IMR-90 (cell line): ENCODE measurements at regions not wholly inside any gene's neighbourhood (a gene's known extent, or its start where the extent isn't known, plus 50 kb on each side); places are given as distances from the start of the nearest gene placed in this dataset.

Experiments used
- ATAC-seq: fragments of 200-7000 bp; cut with Tn5 transposase; 2 replicates; pipeline ENCODE4 v1.9.1; 2020; ENCODE audit warnings: low read depth, mild to moderate bottlenecking, moderate library complexity
- BruUV-seq: library from RNA; stranded (reverse); fragments of 400-500 nt; replicated peaks from 2 replicates; lab custom pipeline; 2021; lab: Mats Ljungman, UMichigan
- CTCF ChIA-PET: fragments of 300-600 bp; formaldehyde crosslinking; extraction: SDS; loops from one replicate; lab custom pipeline; 2021; ENCODE audit warnings: antibody characterized with exemption; lab: Yijun Ruan, JAX
- POLR2A ChIA-PET: fragments of 300-600 bp; sonication (Branson Sonifier 250); formaldehyde crosslinking; loops from one replicate; lab custom pipeline; 2022; ENCODE audit warnings: antibody characterized with exemption; ENCODE audit not compliant: unreplicated experiment; lab: Charles Lee
- DNase-seq: peaks from one replicate; pipeline ENCODE4 v3.0.0; 2013
- H2AFZ ChIP-seq: replicated peaks from 2 replicates; pipeline ENCODE3; 2013; ENCODE audit warnings: low read length, mild to moderate bottlenecking; ENCODE audit not compliant: poor library complexity
- H2AK5ac ChIP-seq: 2 replicates; pipeline ENCODE4 v1.6.1; 2013; ENCODE audit warnings: low read depth, low read length, inconsistent platforms
- H2AK9ac ChIP-seq: replicated peaks from 2 replicates; pipeline ENCODE3; 2013; ENCODE audit warnings: mild to moderate bottlenecking, low read depth, low read length, moderate library complexity; ENCODE audit not compliant: poor library complexity
- H2BK120ac ChIP-seq: 2 replicates; pipeline ENCODE4 v1.6.1; 2013; ENCODE audit warnings: low read depth, low read length, inconsistent platforms
- H2BK15ac ChIP-seq: 3 replicates; pipeline ENCODE4 v1.6.1; 2013; ENCODE audit warnings: low read depth, low read length, inconsistent platforms
- H2BK20ac ChIP-seq: 2 replicates; pipeline ENCODE4 v1.6.1; 2013; ENCODE audit warnings: low read depth, mild to moderate bottlenecking, inconsistent platforms, low read length, moderate library complexity
- H2BK5ac ChIP-seq: 2 replicates; pipeline ENCODE4 v1.6.1; 2013; ENCODE audit warnings: mild to moderate bottlenecking, low read depth, low read length, inconsistent platforms; ENCODE audit not compliant: poor library complexity, severe bottlenecking
- H3K14ac ChIP-seq: replicated peaks from 2 replicates; pipeline ENCODE4 v1.6.1; 2013; ENCODE audit warnings: low read depth, low read length, inconsistent platforms
- H3K18ac ChIP-seq: 2 replicates; pipeline ENCODE4 v1.6.1; 2013; ENCODE audit warnings: low read depth, low read length, control low read depth
- H3K23ac ChIP-seq: 2 replicates; pipeline ENCODE4 v1.6.1; 2013; ENCODE audit warnings: low read depth, low read length, inconsistent platforms
- H3K27ac ChIP-seq: 2 replicates; pipeline ENCODE4 v1.5.1; 2013; ENCODE audit warnings: mild to moderate bottlenecking, control low read depth, low read length; ENCODE audit not compliant: insufficient read depth
- H3K27me3 ChIP-seq: 2 replicates; pipeline ENCODE4 v1.6.1; 2013; ENCODE audit warnings: low read length; ENCODE audit not compliant: control insufficient read depth, insufficient read depth
- H3K36me3 ChIP-seq: 2 replicates; pipeline ENCODE4 v1.6.1; 2013; ENCODE audit warnings: low read length, mixed read lengths; ENCODE audit not compliant: control insufficient read depth, insufficient read depth
- H3K4ac ChIP-seq: 2 replicates; pipeline ENCODE4 v1.6.1; 2013; ENCODE audit warnings: low read depth, low read length, inconsistent platforms
- H3K4me1 ChIP-seq: 2 replicates; pipeline ENCODE4 v1.6.1; 2013; ENCODE audit warnings: low read length, mixed read lengths; ENCODE audit not compliant: control insufficient read depth, insufficient read depth
- H3K4me2 ChIP-seq: 2 replicates; pipeline ENCODE4 v1.6.1; 2013; ENCODE audit warnings: low read depth, mild to moderate bottlenecking, control low read depth, low read length, moderate library complexity
- H3K4me3 ChIP-seq: 2 replicates; pipeline ENCODE4 v1.5.1; 2013; ENCODE audit warnings: low read depth, mild to moderate bottlenecking, control low read depth, low read length, moderate library complexity; ENCODE audit not compliant: insufficient read depth
- H3K56ac ChIP-seq: 2 replicates; pipeline ENCODE4 v1.6.1; 2013; ENCODE audit warnings: low read length, inconsistent platforms; ENCODE audit not compliant: insufficient read depth; ENCODE audit errors: extremely low read depth
- H3K79me1 ChIP-seq, 2 experiments: 2 replicates each; pipeline ENCODE4 v1.6.1; 2013; ENCODE audit warnings: low read length in 2 of 2, inconsistent platforms in 1 of 2, low read depth in 1 of 2
- H3K9ac ChIP-seq: 2 replicates; pipeline ENCODE4 v1.6.1; 2013; ENCODE audit warnings: low read depth, low read length, control low read depth
- H3K9me1 ChIP-seq: 2 replicates; pipeline ENCODE4 v1.6.1; 2013; ENCODE audit warnings: low read length, inconsistent platforms; ENCODE audit not compliant: insufficient read depth
- H3K9me3 ChIP-seq: 2 replicates; pipeline ENCODE4 v1.6.1; 2013; ENCODE audit warnings: low read length; ENCODE audit not compliant: control insufficient read depth, insufficient read depth
- H4K20me1 ChIP-seq: 2 replicates; pipeline ENCODE4 v1.6.1; 2013; ENCODE audit warnings: low read length, inconsistent platforms; ENCODE audit not compliant: insufficient read depth
- H4K5ac ChIP-seq: 2 replicates; pipeline ENCODE4 v1.6.1; 2013; ENCODE audit warnings: mild to moderate bottlenecking, low read depth, low read length, control low read depth
- H4K8ac ChIP-seq, 2 experiments: 2 replicates each; pipeline ENCODE4 v1.6.1; 2013; ENCODE audit warnings: low read depth in 2 of 2, low read length in 2 of 2, control low read depth in 1 of 2, inconsistent platforms in 1 of 2
- H4K91ac ChIP-seq: 2 replicates; pipeline ENCODE4 v1.6.1; 2013; ENCODE audit warnings: low read depth, low read length, inconsistent platforms; ENCODE audit not compliant: insufficient read depth
- CEBPB ChIP-seq: IDR thresholded peaks from 2 replicates; pipeline ENCODE4 v1.6.1; 2012; ENCODE audit warnings: low read depth, low read length, improper control_type of control experiment
- CHD1 ChIP-seq: IDR thresholded peaks from 2 replicates; pipeline ENCODE4 v1.6.1; 2012; ENCODE audit warnings: low read depth, low read length, improper control_type of control experiment
- FOS ChIP-seq: fragments of 150-350 bp; IDR thresholded peaks from 2 replicates; pipeline ENCODE4 v1.6.1; 2016; ENCODE audit warnings: low read depth, low read length
- POLR2A ChIP-seq: IDR thresholded peaks from 2 replicates; pipeline ENCODE4 v1.6.1; 2012; ENCODE audit warnings: mild to moderate bottlenecking, low read depth, low read length
- RFX5 ChIP-seq: IDR thresholded peaks from 2 replicates; pipeline ENCODE4 v1.8.0; 2012; ENCODE audit warnings: low read depth, mild to moderate bottlenecking, low read length, moderate library complexity
- WGBS, 2 experiments: methylation state at CpG; one replicate each; pipeline versions ENCODE4 v1.1.5 to v1.1.7; 2013; ENCODE audit warnings: missing lambda C conversion rate in 2 of 2; ENCODE audit not compliant: insufficient read length in 1 of 2; ENCODE audit errors: extremely low coverage in 2 of 2; 5-methylcytosine and 5-hydroxymethylcytosine counted together
- dilution Hi-C: fragments of 300-500 bp; cut with HindIII; formaldehyde crosslinking; loops from one replicate; pipeline ENCODE4 v1.14.3; 2018; ENCODE audit warnings: low sequenced_read_pairs; ENCODE audit not compliant: unreplicated experiment
- in situ Hi-C: fragments of 300-500 bp; cut with MboI; formaldehyde crosslinking; loops from 3 replicates; pipeline ENCODE4 v1.14.3; 2019; ENCODE audit warnings: low sequenced_read_pairs, inconsistent platforms, mixed read lengths
- intact Hi-C: fragments of 100-400 bp; cut with micrococcal nuclease; formaldehyde crosslinking; loops from 2 replicates; pipeline ENCODE4 v1.10.0; 2022
- TF ChIP-seq, protein P1 (sequence below): fragments of 150-350 bp; IDR thresholded peaks from 2 replicates; pipeline ENCODE4 v1.6.1; 2016; ENCODE audit warnings: low read depth, mild to moderate bottlenecking, low read length, moderate library complexity, borderline replicate concordance

GRCh38 chr10:33638891-33639290 lies 304.4 kb upstream of the NRP1 start:
- no TSS peak for BruUV-seq
- Histone ChIP-seq H2AK9ac (no peak overlapping the region), H2BK120ac (no peak overlapping the region), H4K8ac (no peak overlapping the region), H3K36me3 (no peaks in the 10 kb centered on the region), H2AFZ (no peak overlapping the region), H3K14ac (no peak overlapping the region), H3K79me1 (no peaks in the 10 kb centered on the region), H3K9me1 (no peaks in the 10 kb centered on the region), H4K5ac (no peak overlapping the region), H3K4me2 (no peak overlapping the region), H3K9me3 (no peaks in the 10 kb centered on the region), H3K4me3 (no peak overlapping the region), H3K27ac (no peak overlapping the region), H3K23ac (no peak overlapping the region), H4K20me1 (no peaks in the 10 kb centered on the region), H3K27me3 (peaks cover 9% of the 10 kb centered on the region), H4K91ac (no peak overlapping the region), H3K18ac (no peak overlapping the region), H2BK5ac (no peak overlapping the region), H3K4ac (no peak overlapping the region), H3K56ac (no peak overlapping the region), H2AK5ac (no peak overlapping the region), H3K4me1 (no peaks in the 10 kb centered on the region), H3K9ac (no peak overlapping the region), H2BK20ac (no peak overlapping the region), H2BK15ac (no peak overlapping the region)
- in situ Hi-C loops: no loop called here
- dilution Hi-C loops: no loop called here
- ATAC-seq (no peak), DNase-seq (no peak)
- ChIA-PET CTCF (no interaction called here), POLR2A (no interaction called here)
- no CpG with 5 or more reads among the region's 3 CpGs for WGBS, 2 experiments
- intact Hi-C loops: no loop called here
- TF ChIP-seq CEBPB: no peak
- TF ChIP-seq POLR2A: no peak
- no peak for TF ChIP-seq RFX5
- TF ChIP-seq FOS: no peak
- TF ChIP-seq, protein P1, sequence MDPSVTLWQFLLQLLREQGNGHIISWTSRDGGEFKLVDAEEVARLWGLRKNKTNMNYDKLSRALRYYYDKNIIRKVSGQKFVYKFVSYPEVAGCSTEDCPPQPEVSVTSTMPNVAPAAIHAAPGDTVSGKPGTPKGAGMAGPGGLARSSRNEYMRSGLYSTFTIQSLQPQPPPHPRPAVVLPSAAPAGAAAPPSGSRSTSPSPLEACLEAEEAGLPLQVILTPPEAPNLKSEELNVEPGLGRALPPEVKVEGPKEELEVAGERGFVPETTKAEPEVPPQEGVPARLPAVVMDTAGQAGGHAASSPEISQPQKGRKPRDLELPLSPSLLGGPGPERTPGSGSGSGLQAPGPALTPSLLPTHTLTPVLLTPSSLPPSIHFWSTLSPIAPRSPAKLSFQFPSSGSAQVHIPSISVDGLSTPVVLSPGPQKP: no peak
- no peak for TF ChIP-seq CHD1
